ENCODE measurements at regions not wholly inside any gene's neighbourhood (a gene's known extent, or its start where the extent isn't known, plus 50 kb on each side); places are given as distances from the start of the nearest gene placed in this dataset.

GRCh38 chr4:30314001-30314400 is 406.2 kb upstream of the PCDH7 start:
- Histone ChIP-seq H3K4me1 (no peaks in the 10 kb centered on the region), H3K4me3 (no peak overlapping the region), H3K9me3 (peaks cover 0 to 5% of the 10 kb centered on the region in 2 donors), H3K27ac (no peak overlapping the region), H3K27me3 (no peaks in the 10 kb centered on the region), H3K36me3 (no peaks in the 10 kb centered on the region)
- ATAC-seq (no peak), DNase-seq (peak in 1 of 4 donors; percentile 7)
- intact Hi-C loops (cut with DNase I) = no loop called here
- TF ChIP-seq, protein P1, sequence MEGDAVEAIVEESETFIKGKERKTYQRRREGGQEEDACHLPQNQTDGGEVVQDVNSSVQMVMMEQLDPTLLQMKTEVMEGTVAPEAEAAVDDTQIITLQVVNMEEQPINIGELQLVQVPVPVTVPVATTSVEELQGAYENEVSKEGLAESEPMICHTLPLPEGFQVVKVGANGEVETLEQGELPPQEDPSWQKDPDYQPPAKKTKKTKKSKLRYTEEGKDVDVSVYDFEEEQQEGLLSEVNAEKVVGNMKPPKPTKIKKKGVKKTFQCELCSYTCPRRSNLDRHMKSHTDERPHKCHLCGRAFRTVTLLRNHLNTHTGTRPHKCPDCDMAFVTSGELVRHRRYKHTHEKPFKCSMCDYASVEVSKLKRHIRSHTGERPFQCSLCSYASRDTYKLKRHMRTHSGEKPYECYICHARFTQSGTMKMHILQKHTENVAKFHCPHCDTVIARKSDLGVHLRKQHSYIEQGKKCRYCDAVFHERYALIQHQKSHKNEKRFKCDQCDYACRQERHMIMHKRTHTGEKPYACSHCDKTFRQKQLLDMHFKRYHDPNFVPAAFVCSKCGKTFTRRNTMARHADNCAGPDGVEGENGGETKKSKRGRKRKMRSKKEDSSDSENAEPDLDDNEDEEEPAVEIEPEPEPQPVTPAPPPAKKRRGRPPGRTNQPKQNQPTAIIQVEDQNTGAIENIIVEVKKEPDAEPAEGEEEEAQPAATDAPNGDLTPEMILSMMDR (IDR thresholded peaks at IDR 0.05) = no peak

DNA sequence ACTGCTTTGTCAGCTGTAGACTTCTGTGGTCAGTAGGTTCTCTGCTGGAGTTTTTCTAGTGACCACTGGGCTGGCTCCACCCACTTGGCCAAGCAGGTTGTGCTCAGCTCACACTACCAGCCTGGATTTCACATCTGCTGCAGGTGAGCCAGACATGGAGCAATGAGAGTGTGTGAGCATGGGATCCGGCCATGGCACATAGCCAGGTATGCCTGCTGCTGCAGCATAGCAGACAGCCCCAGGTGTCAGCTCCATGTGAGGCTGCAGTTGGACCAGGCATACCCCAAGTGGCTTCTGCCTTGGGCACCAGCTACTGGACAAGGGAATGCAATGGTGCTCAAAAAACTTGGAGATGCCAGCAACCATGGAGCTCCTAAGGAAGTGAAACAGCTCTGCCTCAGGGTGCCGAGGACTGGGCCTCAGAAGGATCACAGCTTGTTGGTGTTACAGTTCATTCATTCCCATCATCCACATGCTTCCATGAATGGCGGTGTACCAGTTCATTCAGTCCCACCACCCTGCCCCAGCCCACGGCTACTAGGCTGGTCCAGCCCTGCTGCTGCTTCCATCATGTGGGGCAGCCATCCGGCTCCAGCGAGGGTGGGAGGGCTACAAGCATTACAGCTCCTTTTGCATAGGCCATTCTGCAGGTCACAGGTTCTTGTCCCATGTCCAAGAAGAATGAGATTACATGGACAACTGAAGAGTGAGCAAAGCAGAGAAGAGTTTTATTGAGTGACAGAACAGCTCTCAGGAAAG is 389.1 kb upstream of the PCDH7 start:
- intact Hi-C loops (cut with DNase I) = no loop called here
- ATAC-seq (no peak), DNase-seq (peak in 1 of 4 donors; percentile 69)
- H3K4me1 ChIP-seq = no peaks in the 10 kb centered on the region
- H3K27me3 ChIP-seq = no peaks in the 10 kb centered on the region
- peaks cover 0 to 14% of the 10 kb centered on the region in 2 donors for H3K9me3 ChIP-seq
- no peak overlapping the region for H3K27ac ChIP-seq
- H3K36me3 ChIP-seq = no peaks in the 10 kb centered on the region
- no peak overlapping the region for H3K4me3 ChIP-seq
- TF ChIP-seq, protein P1 (IDR thresholded peaks at IDR 0.05) = no peak

DNA sequence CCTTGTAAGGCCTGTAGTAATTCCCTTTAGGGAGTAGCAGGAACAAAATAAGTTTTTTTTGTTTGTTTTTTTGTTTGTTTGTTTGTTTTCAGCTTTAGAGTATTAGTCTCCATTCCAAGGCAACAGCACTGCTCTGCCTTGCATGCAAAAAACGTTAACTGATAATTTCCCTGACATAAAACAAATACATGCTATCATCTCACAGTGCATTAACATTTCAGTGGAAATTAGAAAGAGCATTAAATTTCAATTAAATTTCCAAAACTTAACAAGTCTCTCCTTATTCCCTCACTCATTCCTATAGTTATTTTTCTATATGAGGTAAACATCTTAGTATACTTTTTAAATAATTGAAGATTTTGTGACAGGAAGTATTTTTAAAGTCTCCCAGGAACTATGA is 378.4 kb upstream of the PCDH7 start:
- no peaks in the 10 kb centered on the region for H3K4me1 ChIP-seq
- intact Hi-C loops (cut with DNase I) = no loop called here
- no peak for ATAC-seq
- no peaks in the 10 kb centered on the region for H3K9me3 ChIP-seq
- no peak overlapping the region for H3K27ac ChIP-seq
- TF ChIP-seq, protein P1 (IDR thresholded peaks at IDR 0.05) = no peak
- H3K4me3 ChIP-seq = no peak overlapping the region
- no peaks in the 10 kb centered on the region for H3K27me3 ChIP-seq
- peak in 2 of 4 donors; percentile 16 to 22 for DNase-seq
- no peaks in the 10 kb centered on the region for H3K36me3 ChIP-seq

GRCh38 chr4:30350288-30350687 is 369.9 kb upstream of the PCDH7 start:
- Histone ChIP-seq H3K27ac (no peak overlapping the region), H3K36me3 (no peaks in the 10 kb centered on the region), H3K4me3 (no peak overlapping the region), H3K9me3 (peaks cover 0 to 4% of the 10 kb centered on the region in 2 donors), H3K27me3 (no peaks in the 10 kb centered on the region), H3K4me1 (no peaks in the 10 kb centered on the region)
- no peak for ATAC-seq
- intact Hi-C loops (cut with DNase I) = no loop called here
- no peak for DNase-seq
- TF ChIP-seq, protein P1 (IDR thresholded peaks at IDR 0.05) = no peak

DNA sequence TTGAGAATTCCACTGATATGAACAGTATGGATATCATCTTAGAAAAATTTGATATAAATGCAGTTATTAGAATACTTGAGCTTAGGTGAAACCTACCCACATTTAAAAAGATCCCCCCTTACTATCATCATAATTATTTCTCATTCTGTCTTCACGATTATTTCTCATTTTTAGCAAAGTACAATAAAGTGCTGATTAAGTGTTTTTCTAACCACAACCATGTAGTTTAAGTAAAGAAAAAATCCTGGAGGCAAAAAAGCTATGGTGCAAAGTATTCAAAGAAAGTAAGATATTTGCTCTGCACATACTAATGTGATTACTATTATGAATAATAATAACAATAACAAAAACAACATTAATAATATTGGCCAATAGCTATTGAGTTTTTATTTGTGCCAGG is 365.6 kb upstream of the PCDH7 start:
- Histone ChIP-seq H3K27me3 (no peaks in the 10 kb centered on the region), H3K36me3 (no peaks in the 10 kb centered on the region), H3K4me1 (no peaks in the 10 kb centered on the region), H3K9me3 (peaks cover 0 to 6% of the 10 kb centered on the region in 2 donors), H3K27ac (no peak overlapping the region), H3K4me3 (no peak overlapping the region)
- intact Hi-C loops (cut with DNase I) = no loop called here
- TF ChIP-seq, protein P1 (IDR thresholded peaks at IDR 0.05) = no peak
- ATAC-seq (no peak), DNase-seq (no peak)
